ENCODE measurements at regions not wholly inside any gene's neighbourhood (a gene's known extent, or its start where the extent isn't known, plus 50 kb on each side); places are given as distances from the start of the nearest gene placed in this dataset.

DNA sequence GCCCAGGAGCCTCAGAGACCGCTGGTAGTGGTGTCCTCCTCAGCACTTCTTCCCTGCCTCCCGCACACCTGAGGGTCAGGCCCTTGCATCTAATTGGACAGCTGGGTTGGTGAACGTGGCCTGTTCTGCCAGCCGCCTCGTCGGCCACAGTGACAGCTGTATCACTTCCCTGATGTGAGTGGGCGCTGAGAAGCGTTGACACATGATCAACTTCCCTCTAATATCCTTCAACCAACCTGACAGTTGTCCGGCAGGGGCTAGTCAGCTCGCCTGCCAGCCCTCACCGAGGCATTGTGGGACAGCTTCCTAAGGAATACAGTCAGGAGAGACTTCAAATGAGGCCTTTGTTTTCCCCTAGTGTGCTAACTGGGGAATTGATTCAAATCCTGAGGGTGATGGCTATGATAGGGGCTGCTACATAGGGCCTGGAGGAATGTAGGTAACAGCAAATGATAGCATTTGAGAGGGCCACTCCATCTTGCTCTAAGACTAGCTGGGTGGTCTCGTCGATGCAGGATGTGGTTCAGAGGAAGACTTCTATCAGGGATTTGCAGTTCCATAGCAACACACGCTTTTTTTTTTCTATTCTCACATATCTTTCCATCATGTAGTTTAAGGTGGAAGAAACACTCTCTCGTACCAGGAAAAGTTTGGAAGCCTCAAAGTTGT, 230.8 kb downstream of the TSHZ3 start:
- Histone ChIP-seq H3K4me1 (no peaks in the 10 kb centered on the region), H3K9me3 (no peaks in the 10 kb centered on the region), H3K4me3 (no peak overlapping the region), H3K27ac (no peak overlapping the region), H3K27me3 (no peaks in the 10 kb centered on the region), H3K36me3 (no peaks in the 10 kb centered on the region)
- TF ChIP-seq, protein P1, sequence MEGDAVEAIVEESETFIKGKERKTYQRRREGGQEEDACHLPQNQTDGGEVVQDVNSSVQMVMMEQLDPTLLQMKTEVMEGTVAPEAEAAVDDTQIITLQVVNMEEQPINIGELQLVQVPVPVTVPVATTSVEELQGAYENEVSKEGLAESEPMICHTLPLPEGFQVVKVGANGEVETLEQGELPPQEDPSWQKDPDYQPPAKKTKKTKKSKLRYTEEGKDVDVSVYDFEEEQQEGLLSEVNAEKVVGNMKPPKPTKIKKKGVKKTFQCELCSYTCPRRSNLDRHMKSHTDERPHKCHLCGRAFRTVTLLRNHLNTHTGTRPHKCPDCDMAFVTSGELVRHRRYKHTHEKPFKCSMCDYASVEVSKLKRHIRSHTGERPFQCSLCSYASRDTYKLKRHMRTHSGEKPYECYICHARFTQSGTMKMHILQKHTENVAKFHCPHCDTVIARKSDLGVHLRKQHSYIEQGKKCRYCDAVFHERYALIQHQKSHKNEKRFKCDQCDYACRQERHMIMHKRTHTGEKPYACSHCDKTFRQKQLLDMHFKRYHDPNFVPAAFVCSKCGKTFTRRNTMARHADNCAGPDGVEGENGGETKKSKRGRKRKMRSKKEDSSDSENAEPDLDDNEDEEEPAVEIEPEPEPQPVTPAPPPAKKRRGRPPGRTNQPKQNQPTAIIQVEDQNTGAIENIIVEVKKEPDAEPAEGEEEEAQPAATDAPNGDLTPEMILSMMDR (IDR thresholded peaks at IDR 0.05) = no peak
- TF ChIP-seq POLR2A (IDR thresholded peaks at IDR 0.05) (no peak), EP300 (IDR thresholded peaks at IDR 0.05) (no peak)
- WGBS, 2 donors = 59 to 75% methylated on average over 12 to 15 of the region's 15 CpGs
- peak in 1 of 2 donors; percentile 20 for DNase-seq (ENCODE audit: low spot score in 2 of 2)

DNA sequence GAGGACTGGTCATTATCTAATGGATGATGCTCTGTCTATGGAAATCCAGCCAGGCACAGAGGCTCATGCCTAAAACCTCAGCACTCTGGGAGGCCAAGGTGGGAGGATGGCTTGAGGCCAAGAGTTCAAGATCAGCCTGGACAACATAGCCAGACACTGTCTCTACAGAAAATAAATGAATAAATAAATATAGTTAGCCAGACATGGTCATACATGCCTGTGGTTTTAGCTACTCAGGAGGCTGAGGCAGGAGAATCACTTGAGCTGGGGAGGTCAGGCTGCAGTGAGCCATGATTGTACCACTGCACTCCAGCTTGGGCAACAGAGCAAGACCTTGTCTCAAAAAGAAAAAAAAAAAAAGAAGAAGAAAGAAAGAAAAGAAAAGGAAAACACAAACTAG, 234.7 kb downstream of the TSHZ3 start:
- Histone ChIP-seq H3K4me3 (no peak overlapping the region), H3K9me3 (no peaks in the 10 kb centered on the region), H3K27me3 (no peaks in the 10 kb centered on the region), H3K4me1 (no peaks in the 10 kb centered on the region), H3K36me3 (no peaks in the 10 kb centered on the region), H3K27ac (no peak overlapping the region)
- DNase-seq (ENCODE audit: low spot score in 2 of 2) = no peak
- TF ChIP-seq, protein P1 (IDR thresholded peaks at IDR 0.05) = no peak
- TF ChIP-seq POLR2A (IDR thresholded peaks at IDR 0.05) = no peak
- TF ChIP-seq EP300 (IDR thresholded peaks at IDR 0.05) = no peak

DNA sequence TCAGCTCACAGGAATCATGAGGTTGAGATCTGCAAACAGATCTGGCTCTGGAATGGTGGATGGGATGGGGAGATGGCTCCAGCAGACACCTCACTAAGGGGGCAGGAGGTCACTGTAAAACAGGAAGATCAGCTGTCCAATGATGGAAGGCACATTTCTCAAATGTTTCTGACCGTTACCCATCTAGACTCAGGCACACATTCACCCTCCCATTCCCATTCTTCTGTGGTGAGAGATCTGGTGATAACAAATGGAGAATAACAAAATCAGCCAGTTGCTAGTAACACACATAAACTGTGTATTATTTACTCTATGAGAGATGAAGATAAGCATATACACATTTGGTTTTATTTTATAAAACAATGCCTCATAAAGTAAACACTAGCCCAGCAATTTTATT, 235.9 kb downstream of the TSHZ3 start:
- 30 to 37% methylated on average over 1 of the region's 1 CpG for WGBS, 2 donors
- no peaks in the 10 kb centered on the region for H3K36me3 ChIP-seq
- no peaks in the 10 kb centered on the region for H3K9me3 ChIP-seq
- no peak overlapping the region for H3K27ac ChIP-seq
- H3K4me3 ChIP-seq = no peak overlapping the region
- no peaks in the 10 kb centered on the region for H3K27me3 ChIP-seq
- H3K4me1 ChIP-seq = no peaks in the 10 kb centered on the region
- TF ChIP-seq POLR2A (IDR thresholded peaks at IDR 0.05) = no peak
- TF ChIP-seq, protein P1 (IDR thresholded peaks at IDR 0.05) = no peak
- TF ChIP-seq EP300 (IDR thresholded peaks at IDR 0.05) = no peak
- DNase-seq (ENCODE audit: low spot score in 2 of 2) = no peak

DNA sequence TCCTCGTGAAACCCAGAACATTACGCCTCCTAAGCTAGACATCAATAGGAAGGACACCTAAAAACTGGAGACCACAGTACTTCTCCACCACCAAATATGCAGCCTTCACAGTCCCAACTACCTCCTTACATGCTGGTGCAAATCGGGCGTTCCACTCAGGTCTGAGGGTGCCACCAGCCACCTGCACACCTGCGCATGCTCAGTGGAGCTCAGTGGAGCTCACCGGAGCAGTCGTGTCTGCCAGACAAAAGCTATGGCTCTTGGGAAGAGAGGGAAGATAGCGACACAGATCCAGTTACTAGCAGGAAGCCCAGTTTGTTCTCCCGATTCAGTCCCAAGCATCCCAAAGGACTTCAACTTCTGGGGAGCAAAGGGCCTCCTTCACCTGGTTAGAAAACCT, 237.1 kb downstream of the TSHZ3 start:
- Histone ChIP-seq H3K9me3 (no peaks in the 10 kb centered on the region), H3K27me3 (no peaks in the 10 kb centered on the region), H3K36me3 (no peaks in the 10 kb centered on the region), H3K27ac (no peak overlapping the region), H3K4me1 (no peaks in the 10 kb centered on the region), H3K4me3 (no peak overlapping the region)
- no peak for DNase-seq (ENCODE audit: low spot score in 2 of 2)
- no peak for TF ChIP-seq POLR2A (IDR thresholded peaks at IDR 0.05)
- TF ChIP-seq, protein P1 (IDR thresholded peaks at IDR 0.05) = no peak
- no peak for TF ChIP-seq EP300 (IDR thresholded peaks at IDR 0.05)
- 76 to 83% methylated on average over 9 of the region's 9 CpGs for WGBS, 2 donors

DNA sequence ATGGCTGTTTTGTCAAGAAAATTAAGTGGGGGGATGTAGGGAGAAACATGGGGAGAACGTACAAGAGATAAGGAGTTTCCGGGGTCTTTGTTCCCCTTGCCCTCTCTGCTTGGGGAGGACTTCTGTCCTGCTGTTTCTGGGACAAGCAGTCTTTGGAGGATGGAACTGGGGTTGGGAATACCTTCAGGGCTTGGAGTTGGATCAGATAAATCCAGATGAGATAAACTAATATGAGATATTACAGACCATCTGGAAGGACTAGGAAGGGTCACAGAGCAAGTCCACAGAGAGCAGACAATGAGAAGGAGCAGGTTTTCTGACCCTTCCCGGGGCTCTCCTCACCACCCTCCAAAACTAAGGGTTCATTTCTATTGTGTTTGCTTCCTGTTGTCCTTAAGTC, 237.5 kb downstream of the TSHZ3 start:
- Histone ChIP-seq H3K27ac (no peak overlapping the region), H3K9me3 (no peaks in the 10 kb centered on the region), H3K4me3 (no peak overlapping the region), H3K27me3 (no peaks in the 10 kb centered on the region), H3K4me1 (no peaks in the 10 kb centered on the region), H3K36me3 (no peaks in the 10 kb centered on the region)
- no peak for DNase-seq (ENCODE audit: low spot score in 2 of 2)
- 57 to 64% methylated on average over 3 of the region's 3 CpGs for WGBS, 2 donors
- TF ChIP-seq EP300 (IDR thresholded peaks at IDR 0.05) = no peak
- TF ChIP-seq, protein P1 (IDR thresholded peaks at IDR 0.05) = no peak
- TF ChIP-seq POLR2A (IDR thresholded peaks at IDR 0.05) = no peak

Data from tibial nerve (tissue), 4 donors.